Erythroblast (primary cell): ENCODE measurements at regions not wholly inside any gene's neighbourhood (a gene's known extent, or its start where the extent isn't known, plus 50 kb on each side); places are given as distances from the start of the nearest gene placed in this dataset.

ENCODE experiments used
- GATA1 ChIP-seq: IDR thresholded peaks from 2 replicates; pipeline ENCODE4 v1.6.1; 2011; ENCODE audit warnings: low read depth, mild to moderate bottlenecking, control low read depth, low read length, moderate library complexity
- POLR2A ChIP-seq: IDR thresholded peaks from 2 replicates; pipeline ENCODE4 v1.6.1; 2011; ENCODE audit warnings: mild to moderate bottlenecking, low read length

- TF ChIP-seq POLR2A (no peak), GATA1 (no peak)
Measured at GRCh38 chr5:64100203-64100602, 65.4 kb upstream of the RNF180 start.
